ENCODE measurements at regions not wholly inside any gene's neighbourhood (a gene's known extent, or its start where the extent isn't known, plus 50 kb on each side); places are given as distances from the start of the nearest gene placed in this dataset.
"Not testable (repeated sequence)": the region's sequence is repeated elsewhere in the genome, so short reads cannot be mapped to it uniquely, and the experiment has no call there.

GRCh38 chr12:59396519-59396918, 199.3 kb upstream of the SLC16A7 start:
- H3K9me3 ChIP-seq (ENCODE audit: control insufficient read depth in 2 of 2, insufficient read depth in 1 of 2, low read depth in 1 of 2, low read length in 1 of 2): no peaks in the 10 kb centered on the region
- H3K4me3 ChIP-seq (ENCODE audit: low read depth in 1 of 2, low read length in 2 of 2): no peak overlapping the region
- H3K27ac ChIP-seq (ENCODE audit: low read depth in 2 of 2, low read length in 1 of 2): no peak overlapping the region
- no peaks in the 10 kb centered on the region for H3K4me1 ChIP-seq (ENCODE audit: control insufficient read depth in 2 of 2, insufficient read depth in 2 of 2, low read length in 1 of 2)
- no peaks in the 10 kb centered on the region for H3K27me3 ChIP-seq (ENCODE audit: control insufficient read depth in 1 of 2, insufficient read depth in 2 of 2, low read length in 2 of 2)
- H3K36me3 ChIP-seq (ENCODE audit: control insufficient read depth in 2 of 2, insufficient read depth in 2 of 2, low read length in 1 of 2): no peaks in the 10 kb centered on the region

- H3K9me3 ChIP-seq (ENCODE audit: control insufficient read depth in 2 of 2, insufficient read depth in 1 of 2, low read depth in 1 of 2, low read length in 1 of 2): not testable (repeated sequence)
These were observed 200.5 kb upstream of the SLC16A7 start for GRCh38 chr12:59395310-59395709.

GRCh38 chr12:59393506-59393905, 202.3 kb upstream of the SLC16A7 start:
- Histone ChIP-seq H3K4me3 (ENCODE audit: low read depth in 1 of 2, low read length in 2 of 2) (no peak overlapping the region), H3K9me3 (ENCODE audit: control insufficient read depth in 2 of 2, insufficient read depth in 1 of 2, low read depth in 1 of 2, low read length in 1 of 2) (no peaks in the 10 kb centered on the region), H3K36me3 (ENCODE audit: control insufficient read depth in 2 of 2, insufficient read depth in 2 of 2, low read length in 1 of 2) (no peaks in the 10 kb centered on the region), H3K4me1 (ENCODE audit: control insufficient read depth in 2 of 2, insufficient read depth in 2 of 2, low read length in 1 of 2) (no peaks in the 10 kb centered on the region), H3K27me3 (ENCODE audit: control insufficient read depth in 1 of 2, insufficient read depth in 2 of 2, low read length in 2 of 2) (no peaks in the 10 kb centered on the region), H3K27ac (ENCODE audit: low read depth in 2 of 2, low read length in 1 of 2) (no peak overlapping the region)
- 83 to 86% methylated on average over 4 of the region's 4 CpGs for WGBS, 2 donors

More at GRCh38 chr12:59395310-59395709, 200.5 kb upstream of the SLC16A7 start:
- not testable (repeated sequence) for H3K4me1 ChIP-seq (ENCODE audit: control insufficient read depth in 2 of 2, insufficient read depth in 2 of 2, low read length in 1 of 2); H3K27ac ChIP-seq (ENCODE audit: low read depth in 2 of 2, low read length in 1 of 2); H3K36me3 ChIP-seq (ENCODE audit: control insufficient read depth in 2 of 2, insufficient read depth in 2 of 2, low read length in 1 of 2); H3K27me3 ChIP-seq (ENCODE audit: control insufficient read depth in 1 of 2, insufficient read depth in 2 of 2, low read length in 2 of 2); H3K4me3 ChIP-seq (ENCODE audit: low read depth in 1 of 2, low read length in 2 of 2)

GRCh38 chr12:59389968-59390576, 205.8 kb upstream of the SLC16A7 start:
- no peak overlapping the region for H3K4me3 ChIP-seq (ENCODE audit: low read depth in 1 of 2, low read length in 2 of 2)
- no peaks in the 10 kb centered on the region for H3K36me3 ChIP-seq (ENCODE audit: control insufficient read depth in 2 of 2, insufficient read depth in 2 of 2, low read length in 1 of 2)

GRCh38 chr12:59388694-59389093, 207.1 kb upstream of the SLC16A7 start:
- WGBS, 2 donors: 88 to 96% methylated on average over 1 of the region's 1 CpG
- Histone ChIP-seq H3K27ac (ENCODE audit: low read depth in 2 of 2, low read length in 1 of 2) (no peak overlapping the region), H3K4me3 (ENCODE audit: low read depth in 1 of 2, low read length in 2 of 2) (no peak overlapping the region), H3K27me3 (ENCODE audit: control insufficient read depth in 1 of 2, insufficient read depth in 2 of 2, low read length in 2 of 2) (no peaks in the 10 kb centered on the region), H3K9me3 (ENCODE audit: control insufficient read depth in 2 of 2, insufficient read depth in 1 of 2, low read depth in 1 of 2, low read length in 1 of 2) (no peaks in the 10 kb centered on the region), H3K36me3 (ENCODE audit: control insufficient read depth in 2 of 2, insufficient read depth in 2 of 2, low read length in 1 of 2) (no peaks in the 10 kb centered on the region), H3K4me1 (ENCODE audit: control insufficient read depth in 2 of 2, insufficient read depth in 2 of 2, low read length in 1 of 2) (no peaks in the 10 kb centered on the region)

More at GRCh38 chr12:59389968-59390576, 205.8 kb upstream of the SLC16A7 start:
- no peaks in the 10 kb centered on the region for H3K9me3 ChIP-seq (ENCODE audit: control insufficient read depth in 2 of 2, insufficient read depth in 1 of 2, low read depth in 1 of 2, low read length in 1 of 2)
- 94 to 97% methylated on average over 13 of the region's 13 CpGs for WGBS, 2 donors
- no peak overlapping the region for H3K27ac ChIP-seq (ENCODE audit: low read depth in 2 of 2, low read length in 1 of 2)
- no peaks in the 10 kb centered on the region for H3K4me1 ChIP-seq (ENCODE audit: control insufficient read depth in 2 of 2, insufficient read depth in 2 of 2, low read length in 1 of 2)
- no peaks in the 10 kb centered on the region for H3K27me3 ChIP-seq (ENCODE audit: control insufficient read depth in 1 of 2, insufficient read depth in 2 of 2, low read length in 2 of 2)

GRCh38 chr12:59388176-59388575, 207.7 kb upstream of the SLC16A7 start:
- Histone ChIP-seq H3K9me3 (ENCODE audit: control insufficient read depth in 2 of 2, insufficient read depth in 1 of 2, low read depth in 1 of 2, low read length in 1 of 2) (no peaks in the 10 kb centered on the region), H3K36me3 (ENCODE audit: control insufficient read depth in 2 of 2, insufficient read depth in 2 of 2, low read length in 1 of 2) (no peaks in the 10 kb centered on the region), H3K4me1 (ENCODE audit: control insufficient read depth in 2 of 2, insufficient read depth in 2 of 2, low read length in 1 of 2) (no peaks in the 10 kb centered on the region), H3K4me3 (ENCODE audit: low read depth in 1 of 2, low read length in 2 of 2) (no peak overlapping the region), H3K27me3 (ENCODE audit: control insufficient read depth in 1 of 2, insufficient read depth in 2 of 2, low read length in 2 of 2) (no peaks in the 10 kb centered on the region), H3K27ac (ENCODE audit: low read depth in 2 of 2, low read length in 1 of 2) (no peak overlapping the region)
- WGBS, 2 donors: 78 to 81% methylated on average over 1 of the region's 1 CpG

- Histone ChIP-seq H3K4me1 (ENCODE audit: control insufficient read depth in 2 of 2, insufficient read depth in 2 of 2, low read length in 1 of 2) (no peaks in the 10 kb centered on the region), H3K36me3 (ENCODE audit: control insufficient read depth in 2 of 2, insufficient read depth in 2 of 2, low read length in 1 of 2) (no peaks in the 10 kb centered on the region), H3K4me3 (ENCODE audit: low read depth in 1 of 2, low read length in 2 of 2) (no peak overlapping the region), H3K9me3 (ENCODE audit: control insufficient read depth in 2 of 2, insufficient read depth in 1 of 2, low read depth in 1 of 2, low read length in 1 of 2) (no peaks in the 10 kb centered on the region), H3K27ac (ENCODE audit: low read depth in 2 of 2, low read length in 1 of 2) (no peak overlapping the region), H3K27me3 (ENCODE audit: control insufficient read depth in 1 of 2, insufficient read depth in 2 of 2, low read length in 2 of 2) (no peaks in the 10 kb centered on the region)
- 66 to 79% methylated on average over 1 of the region's 1 CpG for WGBS, 2 donors
These were observed 209.6 kb upstream of the SLC16A7 start for GRCh38 chr12:59386236-59386635.

- WGBS, 2 donors: 63 to 72% methylated on average over 1 of the region's 1 CpG
- Histone ChIP-seq H3K27me3 (ENCODE audit: control insufficient read depth in 1 of 2, insufficient read depth in 2 of 2, low read length in 2 of 2) (no peaks in the 10 kb centered on the region), H3K27ac (ENCODE audit: low read depth in 2 of 2, low read length in 1 of 2) (no peak overlapping the region), H3K4me3 (ENCODE audit: low read depth in 1 of 2, low read length in 2 of 2) (no peak overlapping the region), H3K4me1 (ENCODE audit: control insufficient read depth in 2 of 2, insufficient read depth in 2 of 2, low read length in 1 of 2) (no peaks in the 10 kb centered on the region), H3K9me3 (ENCODE audit: control insufficient read depth in 2 of 2, insufficient read depth in 1 of 2, low read depth in 1 of 2, low read length in 1 of 2) (no peaks in the 10 kb centered on the region), H3K36me3 (ENCODE audit: control insufficient read depth in 2 of 2, insufficient read depth in 2 of 2, low read length in 1 of 2) (no peaks in the 10 kb centered on the region)
These were observed 212.6 kb upstream of the SLC16A7 start for GRCh38 chr12:59383079-59383822.

GRCh38 chr12:59382282-59383078, 213.3 kb upstream of the SLC16A7 start:
- Histone ChIP-seq H3K4me1 (ENCODE audit: control insufficient read depth in 2 of 2, insufficient read depth in 2 of 2, low read length in 1 of 2) (no peaks in the 10 kb centered on the region), H3K4me3 (ENCODE audit: low read depth in 1 of 2, low read length in 2 of 2) (no peak overlapping the region), H3K27me3 (ENCODE audit: control insufficient read depth in 1 of 2, insufficient read depth in 2 of 2, low read length in 2 of 2) (no peaks in the 10 kb centered on the region), H3K9me3 (ENCODE audit: control insufficient read depth in 2 of 2, insufficient read depth in 1 of 2, low read depth in 1 of 2, low read length in 1 of 2) (no peaks in the 10 kb centered on the region), H3K36me3 (ENCODE audit: control insufficient read depth in 2 of 2, insufficient read depth in 2 of 2, low read length in 1 of 2) (no peaks in the 10 kb centered on the region), H3K27ac (ENCODE audit: low read depth in 2 of 2, low read length in 1 of 2) (no peak overlapping the region)
- WGBS, 2 donors: 71 to 75% methylated on average over 3 of the region's 3 CpGs
